ENCODE measurements at regions not wholly inside any gene's neighbourhood (a gene's known extent, or its start where the extent isn't known, plus 50 kb on each side); places are given as distances from the start of the nearest gene placed in this dataset.

GRCh38 chr3:76199382-76199781 lies 414.0 kb upstream of the ZNF717 start:
- TF ChIP-seq CTCF (conservative IDR thresholded peaks at IDR 0.05; ENCODE audit: low read length) (no peak), EZH2phosphoT487 (IDR thresholded peaks at IDR 0.05; ENCODE audit: borderline replicate concordance, low read depth, low read length) (no peak)
